ENCODE measurements at regions not wholly inside any gene's neighbourhood (a gene's known extent, or its start where the extent isn't known, plus 50 kb on each side); places are given as distances from the start of the nearest gene placed in this dataset.

DNA sequence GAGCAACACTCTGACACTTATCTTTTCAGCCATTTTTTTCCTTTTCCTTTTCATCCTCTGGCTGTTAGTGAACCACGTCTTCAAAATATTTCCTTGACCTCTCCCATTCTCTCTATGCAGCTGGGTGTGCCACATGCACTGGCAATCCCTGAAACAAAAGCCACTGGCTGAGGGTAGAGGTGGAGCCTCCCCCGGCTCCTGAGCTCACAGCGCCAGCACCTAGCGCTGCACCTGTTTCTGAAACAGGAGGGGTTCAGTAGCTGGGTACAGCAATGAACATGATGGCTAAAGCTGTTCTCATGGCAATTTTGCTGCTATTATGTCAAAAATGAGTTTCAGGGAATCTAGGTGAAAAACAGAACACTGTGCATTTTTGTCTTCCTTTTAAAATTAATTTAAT, 314.7 kb upstream of the ATP10A start:
- DNase-seq = no peak

DNA sequence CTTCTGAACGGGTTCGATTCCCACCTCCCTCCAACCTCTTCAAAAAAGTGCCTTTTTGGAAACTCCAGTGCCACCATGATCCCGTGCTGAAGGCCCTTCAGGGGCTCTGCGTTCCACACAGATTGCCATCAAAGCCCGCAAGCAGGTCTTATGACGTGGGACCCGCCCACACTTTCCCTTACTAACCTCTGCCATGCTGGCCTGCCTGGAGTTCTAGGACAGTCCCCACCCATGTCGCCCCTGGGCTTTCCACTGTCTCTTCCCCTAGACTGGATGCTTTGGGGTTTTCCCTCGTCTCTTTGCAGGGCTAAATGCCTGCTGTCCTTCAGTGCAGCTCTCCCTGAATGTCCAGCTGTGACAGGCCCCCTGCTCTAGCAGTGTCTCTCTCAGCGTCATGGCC, 313.7 kb upstream of the ATP10A start:
- DNase-seq = no peak

DNA sequence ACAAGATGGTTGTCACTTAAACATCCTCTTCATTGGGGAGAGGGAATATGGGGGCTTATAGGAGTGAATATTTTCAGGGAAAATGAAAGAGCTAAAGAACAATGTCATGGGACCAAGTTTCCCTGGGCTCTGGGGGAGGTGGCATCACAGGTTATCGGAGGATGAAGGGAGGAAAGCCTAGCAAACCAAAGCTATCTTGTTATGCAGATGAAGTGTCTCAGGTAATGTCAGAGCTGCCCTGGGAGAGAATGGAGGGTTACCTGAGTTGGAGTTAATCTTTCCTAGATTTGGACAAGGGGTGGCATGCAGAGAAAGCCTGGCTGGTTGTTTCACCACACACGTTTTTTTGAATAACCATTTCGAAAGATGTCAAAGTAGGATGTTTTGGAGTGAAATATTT, 308.1 kb upstream of the ATP10A start:
- no peak for DNase-seq

DNA sequence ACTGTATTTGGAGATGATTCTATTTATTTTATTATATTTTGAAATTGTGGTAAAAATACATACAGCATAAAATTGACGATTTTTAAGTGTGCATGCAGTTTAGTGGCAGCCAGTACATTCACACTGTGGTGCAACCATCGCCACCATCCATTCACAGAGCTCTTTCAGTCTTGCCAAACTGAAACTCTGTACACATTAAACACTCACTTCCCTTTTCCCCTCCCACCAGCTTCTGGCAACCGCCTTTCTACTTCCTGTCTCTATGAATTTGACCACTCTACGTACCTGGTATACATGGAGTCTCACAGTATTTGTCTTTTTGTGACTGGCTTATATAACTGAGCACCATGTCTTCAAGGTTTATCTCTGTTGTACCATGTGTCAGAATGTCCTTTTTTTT, 303.3 kb upstream of the ATP10A start:
- DNase-seq = no peak

DNA sequence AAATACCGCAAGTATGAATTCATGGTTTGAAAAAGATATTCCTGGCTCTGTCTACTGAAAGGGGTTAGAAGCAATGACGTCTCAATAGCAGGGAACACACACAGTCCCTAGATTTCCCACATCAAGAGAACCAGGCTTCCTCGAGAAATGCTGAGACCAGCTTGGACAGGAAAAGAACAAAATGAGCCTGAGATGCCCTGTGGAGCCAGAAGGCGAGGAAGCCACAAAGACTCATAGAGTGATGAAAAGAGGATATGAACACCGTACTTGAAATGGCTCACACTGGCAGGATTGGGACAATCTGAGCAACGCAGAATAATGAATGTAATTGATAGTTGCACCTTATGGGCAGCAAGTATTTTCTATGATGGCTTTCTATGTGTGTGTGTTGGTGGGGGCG, 302.4 kb upstream of the ATP10A start:
- DNase-seq = no peak

DNA sequence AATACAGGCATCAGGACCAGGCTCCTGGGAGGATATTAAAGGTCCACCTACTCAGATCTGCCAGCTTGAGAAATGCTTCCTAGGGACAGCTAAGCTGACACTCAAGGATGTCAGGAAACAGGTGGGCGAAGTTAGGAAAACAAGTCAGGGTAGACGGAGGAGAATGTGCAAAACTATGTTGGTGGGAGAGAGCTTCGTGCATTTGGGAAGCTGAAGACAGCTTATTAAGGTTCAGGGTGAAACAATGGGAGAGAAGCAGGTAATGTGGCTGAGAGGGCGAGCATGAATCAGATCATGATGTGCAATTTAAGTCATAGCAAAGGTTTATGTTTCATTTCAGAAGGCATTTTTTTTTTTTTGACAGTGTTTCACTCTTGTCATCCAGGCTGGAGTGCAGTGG, 297.2 kb upstream of the ATP10A start:
- DNase-seq = no peak

DNA sequence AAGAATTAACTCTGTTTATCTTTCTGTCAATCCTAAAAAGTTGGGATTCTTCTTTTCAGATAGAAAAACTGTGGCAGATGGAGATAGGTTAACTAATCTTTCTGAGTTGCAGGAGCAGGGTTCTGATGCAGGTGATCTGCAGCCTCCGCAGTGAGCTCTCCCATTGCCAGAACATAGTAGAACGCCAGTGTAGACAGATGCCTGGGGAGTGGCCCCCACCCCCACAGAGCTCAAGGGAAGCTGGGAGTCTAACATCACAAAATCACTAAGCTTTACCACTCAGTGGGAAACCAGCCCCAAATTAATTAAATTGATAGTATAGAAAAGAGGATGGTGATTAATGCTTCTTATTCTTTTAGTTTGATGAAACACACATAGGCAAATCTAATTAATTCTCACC, 295.0 kb upstream of the ATP10A start:
- no peak for DNase-seq

DNA sequence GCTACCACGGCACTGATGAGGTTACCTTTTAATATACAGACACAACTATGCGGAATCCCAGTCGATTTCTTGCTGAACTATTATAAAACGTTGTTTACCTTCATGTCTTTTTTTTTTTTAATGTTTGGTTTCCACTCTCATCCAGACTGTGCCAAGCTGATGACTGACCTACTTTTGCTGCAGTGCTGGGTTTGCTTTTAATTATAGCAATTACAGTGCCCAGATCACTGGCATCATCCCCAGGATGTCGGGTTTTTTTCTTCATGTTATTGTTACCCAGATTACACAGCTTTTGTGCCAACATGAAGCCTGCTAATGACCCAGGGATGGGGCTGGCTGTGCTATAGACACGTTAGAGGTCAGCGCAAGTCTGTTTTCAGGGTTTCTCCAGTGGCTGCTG, 294.0 kb upstream of the ATP10A start:
- DNase-seq = no peak

DNA sequence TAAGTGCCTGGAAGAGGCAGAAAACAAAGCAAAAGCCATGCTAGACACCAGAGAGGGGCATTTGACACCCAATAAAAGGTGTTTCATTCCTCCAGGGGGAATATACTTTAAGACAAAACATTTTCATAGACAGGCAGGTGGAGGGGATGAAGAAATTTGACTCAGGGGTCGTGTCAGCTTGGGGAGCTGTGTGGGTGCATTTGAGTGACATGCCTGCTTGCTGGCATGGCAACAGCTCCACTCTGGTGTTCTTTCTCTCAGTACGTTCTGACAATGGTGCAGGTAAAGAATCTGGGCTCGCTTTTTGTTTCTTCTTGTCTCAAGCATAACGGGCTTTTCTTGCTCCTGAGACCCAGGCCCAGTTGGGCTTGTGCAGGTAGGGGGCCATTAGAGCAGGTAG, 292.9 kb upstream of the ATP10A start:
- no peak for DNase-seq

DNA sequence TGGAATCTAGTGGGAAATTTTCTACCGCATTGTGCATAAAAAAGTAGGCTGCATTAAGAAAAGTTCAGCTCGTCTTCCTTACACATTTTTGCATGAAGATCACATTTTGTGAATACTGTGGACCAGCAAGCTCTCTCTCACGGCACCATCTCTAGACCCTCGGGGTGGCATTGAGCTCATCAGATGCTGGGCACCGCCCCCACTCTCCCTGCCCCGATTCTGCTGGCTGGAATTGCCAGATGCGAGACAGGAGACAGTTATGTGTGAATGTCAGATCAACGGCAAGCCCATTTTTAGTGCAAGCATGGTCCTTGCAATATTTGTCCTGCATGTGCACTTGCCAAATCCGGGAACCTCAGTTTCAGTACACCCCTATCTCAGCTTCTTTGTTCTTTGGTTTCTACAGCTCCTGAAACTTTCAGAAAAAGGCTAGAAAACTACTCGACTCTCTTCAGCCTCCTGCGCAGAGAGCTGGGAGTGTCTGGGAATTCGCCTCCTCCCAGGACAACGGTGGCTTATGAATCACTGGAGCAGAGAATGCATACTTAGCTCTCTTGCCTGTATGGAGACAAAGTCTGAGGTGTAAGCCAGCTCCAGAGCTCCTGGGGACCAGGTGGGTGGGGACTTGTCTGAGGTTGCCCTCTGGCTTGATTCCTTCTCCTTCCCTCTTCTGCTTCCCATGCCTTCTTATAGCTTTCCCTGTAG, 285.2 kb upstream of the ATP10A start:
- no peak for DNase-seq

DNA sequence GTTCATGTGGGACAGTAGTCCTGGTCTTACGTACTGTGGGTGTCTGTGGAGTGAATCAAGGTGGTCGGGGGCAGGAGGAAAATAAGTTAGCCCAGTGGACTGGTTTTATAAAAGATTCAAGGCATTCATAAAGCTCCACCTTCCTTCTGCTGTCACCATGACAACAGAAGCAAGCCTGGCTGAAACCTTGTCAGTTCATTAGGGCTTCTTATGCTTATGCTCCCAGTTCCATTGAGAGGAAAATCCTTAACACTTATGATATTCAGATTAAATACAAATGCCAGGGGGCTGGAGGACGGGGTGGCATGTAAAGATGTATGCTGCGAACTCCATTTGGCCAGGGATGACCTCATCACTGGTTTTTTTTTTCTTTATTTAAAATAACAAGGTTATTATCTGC, 283.1 kb upstream of the ATP10A start:
- DNase-seq = no peak

DNA sequence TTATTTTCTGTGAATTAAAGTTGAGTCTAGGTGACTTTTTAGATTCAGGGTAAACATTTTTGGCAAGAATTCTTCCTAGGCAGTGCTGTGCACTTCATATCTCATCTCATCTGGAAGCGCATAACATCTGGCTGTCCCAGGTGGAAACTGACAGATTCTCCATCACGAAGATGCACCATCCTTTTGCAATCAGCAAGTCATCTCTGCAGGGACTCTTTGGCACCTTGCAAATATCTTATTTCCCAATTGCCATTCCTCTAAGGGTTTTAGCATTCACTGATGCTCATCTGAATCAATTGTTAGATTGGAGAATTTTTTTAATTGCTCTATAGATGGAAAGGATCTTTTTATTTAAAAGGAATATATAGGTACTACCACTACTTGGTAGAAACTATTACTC, 282.7 kb upstream of the ATP10A start:
- DNase-seq = no peak

DNA sequence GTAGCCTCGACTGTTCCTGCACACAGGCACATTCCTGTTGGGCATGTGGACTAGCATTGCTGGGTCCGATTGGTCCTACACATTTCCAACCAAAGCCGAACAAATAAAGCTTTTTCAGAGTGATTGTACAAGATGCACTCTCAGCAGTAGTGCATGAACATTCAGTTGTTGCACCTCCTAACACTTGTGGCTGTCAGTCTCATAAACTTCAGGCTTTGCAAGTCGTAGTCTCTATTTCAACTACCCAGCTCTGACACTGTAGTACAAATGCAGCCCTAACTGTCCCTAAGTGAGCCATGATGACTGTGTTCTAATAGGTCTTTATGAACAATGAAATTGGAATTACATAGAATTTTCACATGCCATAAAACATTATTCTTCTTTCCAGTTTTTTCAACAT, 281.7 kb upstream of the ATP10A start:
- DNase-seq = no peak

DNA sequence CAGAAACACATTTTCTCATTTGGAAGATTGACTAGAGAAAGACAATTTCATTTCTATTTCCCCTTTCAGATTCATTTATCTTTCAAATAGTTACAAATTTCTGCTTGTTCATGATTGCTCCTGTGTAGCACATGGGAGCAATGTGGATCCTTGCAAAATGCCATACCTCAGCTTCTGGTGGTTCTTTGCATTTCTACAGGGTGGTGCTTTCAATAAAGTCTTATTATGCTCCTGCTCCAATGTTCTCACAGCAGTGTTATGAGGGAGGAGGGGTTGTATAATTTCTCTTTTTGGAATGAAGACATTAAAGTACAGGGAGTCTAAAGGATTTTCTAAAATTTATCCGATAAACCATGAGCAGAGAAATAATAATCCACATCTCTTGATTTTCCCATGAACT, 280.1 kb upstream of the ATP10A start:
- no peak for DNase-seq

DNA sequence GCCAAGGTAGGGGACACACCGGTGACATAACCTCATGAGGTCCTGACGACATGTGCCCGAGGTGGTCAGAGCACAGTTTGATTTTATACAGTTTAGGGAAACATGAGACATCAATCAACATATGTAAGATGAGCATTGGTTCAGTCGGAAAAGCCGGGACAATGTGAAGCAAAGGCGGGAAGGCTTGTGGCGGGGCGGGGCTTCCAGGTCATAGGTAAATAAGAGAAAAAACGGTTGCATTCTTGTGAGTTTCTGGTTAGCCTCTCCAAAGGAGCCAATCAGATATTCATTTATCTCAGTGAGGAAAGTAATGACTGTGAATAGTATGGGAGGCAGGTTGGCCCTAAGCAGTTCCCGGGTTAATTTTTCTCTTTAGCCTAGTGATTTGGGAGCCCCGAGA, 271.7 kb upstream of the ATP10A start:
- DNase-seq = no peak

DNA sequence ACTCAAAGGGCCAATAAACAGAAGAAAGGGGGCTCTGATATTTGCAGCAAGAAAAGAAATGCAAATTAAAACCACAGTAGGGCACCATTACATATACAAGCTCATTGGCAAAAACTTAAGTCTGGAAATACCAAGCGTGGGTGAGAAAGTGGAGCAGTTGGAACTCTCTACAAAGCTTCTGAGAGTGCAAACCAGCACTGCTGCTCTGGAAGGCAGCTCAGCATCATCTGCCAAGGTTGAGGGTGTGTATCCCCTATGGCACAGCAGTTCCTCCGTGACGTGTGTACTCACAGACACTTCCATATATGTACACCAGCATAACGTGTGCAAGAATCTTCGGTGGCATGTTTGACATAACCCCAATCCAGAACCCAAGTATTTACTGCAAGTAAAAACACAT, 271.0 kb upstream of the ATP10A start:
- no peak for DNase-seq

DNA sequence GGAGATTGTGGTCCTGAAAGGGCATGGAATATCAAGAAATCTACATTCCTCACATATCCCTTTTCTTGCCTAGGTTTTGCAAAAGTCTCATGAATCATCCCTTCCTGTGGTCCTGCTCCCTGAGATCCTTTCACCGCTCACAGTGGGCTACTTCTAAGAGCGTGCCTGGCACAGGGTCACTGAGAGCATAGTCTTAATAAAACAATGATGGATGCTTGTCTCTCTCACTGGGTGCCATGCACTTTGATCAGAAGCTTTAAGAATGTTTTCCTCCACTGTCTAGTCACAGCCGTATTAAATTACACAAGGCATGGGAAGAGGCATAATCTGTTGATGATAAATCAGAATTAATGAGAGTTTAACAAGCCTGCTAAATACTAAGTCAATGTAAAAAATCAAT, 269.7 kb upstream of the ATP10A start:
- DNase-seq = no peak

DNA sequence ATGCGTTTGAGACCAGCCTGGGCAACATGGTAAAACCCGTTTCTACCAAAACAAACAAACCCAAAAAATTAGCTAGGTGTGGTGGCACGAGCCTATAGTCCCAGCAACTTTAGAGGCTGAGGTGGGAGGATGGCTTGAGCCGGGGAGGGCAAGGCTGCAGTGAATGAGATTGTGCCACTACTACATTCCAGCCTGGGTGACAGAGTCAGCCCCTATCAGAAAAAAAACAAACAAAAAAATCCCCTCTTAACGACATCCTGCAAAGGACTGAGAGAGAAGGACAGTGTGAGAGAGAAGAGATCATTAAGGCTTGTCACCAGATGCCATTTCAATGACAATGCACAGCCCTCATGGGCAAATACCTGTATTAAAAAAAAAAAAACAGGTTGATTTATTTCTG, 266.7 kb upstream of the ATP10A start:
- no peak for DNase-seq

DNA sequence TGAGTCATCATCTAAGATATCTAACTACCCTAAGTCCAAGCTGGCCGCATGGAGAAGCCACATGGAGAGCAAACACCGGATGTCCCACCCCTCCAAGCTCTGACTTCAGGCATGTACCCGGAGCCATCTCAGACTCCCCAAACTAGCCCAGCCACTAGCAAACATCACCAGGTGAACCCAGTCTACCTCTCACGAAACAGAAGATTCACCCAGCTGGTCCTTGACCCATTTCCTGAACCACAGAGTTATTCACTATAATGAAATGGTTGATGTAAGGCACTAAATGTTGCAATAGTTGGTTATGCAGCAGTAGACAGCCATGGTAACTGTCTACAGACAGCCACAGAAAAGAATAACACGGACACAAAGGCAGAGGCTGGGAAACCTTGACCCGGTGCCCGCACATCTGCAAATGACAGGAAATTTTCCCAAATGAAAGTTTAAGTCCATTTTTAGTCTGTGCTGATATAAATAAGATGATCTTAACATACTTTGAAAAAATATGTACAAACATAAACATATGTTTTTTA, 265.5 kb upstream of the ATP10A start:
- DNase-seq = no peak

DNA sequence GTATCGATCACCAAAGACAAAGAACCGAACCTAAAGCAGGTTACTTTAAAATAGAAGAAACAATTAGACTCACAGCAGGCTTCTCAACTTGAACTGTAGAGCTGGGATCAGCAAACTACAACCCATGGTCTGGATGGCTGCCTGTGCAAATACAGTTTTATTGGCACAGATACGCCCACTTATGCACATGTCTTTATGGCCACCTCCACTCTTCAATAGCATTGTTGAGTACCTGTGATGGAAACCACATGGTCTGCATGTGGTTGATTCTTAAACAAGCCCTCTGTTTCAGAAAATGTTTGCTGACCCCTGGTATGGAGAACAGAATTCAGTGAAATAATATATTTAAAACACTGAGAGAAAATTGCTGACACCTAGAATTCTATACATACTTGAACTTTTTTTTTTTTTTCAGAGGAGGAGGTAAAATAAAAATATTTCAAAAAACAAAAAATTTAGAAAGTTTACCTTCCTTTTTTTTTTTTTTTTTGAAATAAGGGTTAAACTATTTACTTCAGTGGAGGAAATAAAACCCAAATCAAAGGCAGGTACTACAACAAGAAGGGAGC, 263.8 kb upstream of the ATP10A start:
- no peak for DNase-seq

DNA sequence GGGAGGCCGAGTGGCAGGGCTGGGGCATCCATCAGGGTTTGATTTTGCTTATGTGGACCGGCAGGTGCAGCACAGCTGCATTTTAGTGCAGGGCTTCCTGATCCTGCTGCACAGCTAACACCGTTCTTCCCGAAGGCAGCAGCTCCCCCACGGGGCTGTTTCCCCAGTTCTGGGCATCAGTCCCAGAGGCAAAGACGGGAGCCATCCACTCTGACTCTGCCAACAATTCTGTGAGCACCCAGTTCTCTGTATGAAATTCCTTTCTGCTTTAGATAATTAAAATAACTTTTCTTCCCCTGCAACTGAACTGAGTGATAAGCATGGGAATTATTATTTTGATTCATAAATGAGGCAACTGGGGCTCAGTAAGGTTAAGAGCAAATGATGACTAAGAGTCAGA, 262.9 kb upstream of the ATP10A start:
- no peak for DNase-seq

DNA sequence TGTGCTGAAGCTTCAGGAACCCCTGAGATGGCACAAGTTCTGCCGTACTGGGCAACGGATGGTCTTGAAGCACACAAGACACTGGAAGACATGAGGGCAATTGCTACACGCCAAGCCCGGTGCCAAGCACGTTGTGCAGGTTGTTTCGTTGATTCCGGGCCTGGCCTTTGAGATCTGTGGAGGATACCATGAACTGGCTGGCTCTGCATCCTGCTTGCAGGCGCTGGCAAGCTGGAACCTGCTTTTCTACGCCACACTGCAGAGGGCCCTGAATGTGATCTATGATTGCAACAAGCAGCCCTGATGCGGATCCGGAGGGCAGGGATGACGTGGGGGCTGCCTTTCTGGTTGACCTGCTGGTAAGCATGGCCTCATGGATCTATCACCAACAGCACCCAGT, 262.5 kb upstream of the ATP10A start:
- no peak for DNase-seq

DNA sequence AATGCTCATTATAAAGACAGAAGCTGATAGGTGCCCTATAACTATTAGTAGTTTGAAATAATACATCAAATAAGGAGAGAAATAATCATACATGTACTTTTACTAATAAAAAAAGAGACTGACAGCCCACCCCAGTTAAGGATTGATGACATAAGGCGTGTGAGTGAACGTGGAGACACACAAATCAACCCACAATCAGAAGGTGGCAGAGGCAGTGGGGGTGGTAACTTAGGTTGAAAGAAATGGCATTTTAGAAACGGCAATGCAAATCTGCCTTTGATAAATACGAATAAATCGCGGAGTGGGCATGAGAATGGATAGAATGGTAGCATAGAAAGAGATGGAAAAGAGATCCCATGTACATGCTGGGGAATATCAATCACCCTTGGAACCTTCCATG, 256.2 kb upstream of the ATP10A start:
- no peak for DNase-seq

DNA sequence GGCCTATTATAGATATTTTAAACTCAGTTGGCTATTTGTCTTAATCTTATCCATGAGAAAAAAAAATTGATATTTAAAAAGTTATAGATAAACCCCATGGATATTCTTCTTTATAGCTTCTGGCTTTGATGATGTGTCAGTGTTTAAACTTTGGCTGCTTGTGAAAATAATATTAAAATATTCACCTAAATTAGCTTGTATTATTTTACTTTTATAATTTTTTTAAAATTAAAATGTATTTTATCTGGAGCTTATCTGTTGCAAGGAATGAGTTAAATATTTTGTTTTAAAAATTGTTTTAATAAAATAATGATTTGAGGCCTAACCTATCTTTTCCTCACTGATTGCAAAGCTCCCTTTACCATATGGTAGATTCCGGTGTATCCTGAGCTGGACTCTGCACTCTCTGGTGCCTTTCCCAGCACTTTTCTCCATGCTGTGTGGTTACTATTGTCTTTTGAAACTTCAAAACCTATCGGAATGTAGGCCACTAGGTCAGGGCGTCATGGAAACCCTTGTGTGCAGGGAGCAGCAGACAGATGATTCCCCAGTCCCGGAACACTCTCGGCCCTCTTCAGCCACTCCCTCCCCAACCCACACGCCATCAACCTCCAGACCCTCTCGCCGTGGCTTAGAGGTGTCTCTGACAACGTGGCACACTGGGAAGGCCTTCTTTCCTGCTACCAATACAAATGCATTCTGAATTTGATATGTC, 252.3 kb upstream of the ATP10A start:
- DNase-seq = no peak

Data from activated CD4-positive, alpha-beta T cell treated with anti-CD3 and anti-CD28 coated beads for 4 hours (primary cell).